Lung (tissue), 11 donors: ENCODE measurements at regions not wholly inside any gene's neighbourhood (a gene's known extent, or its start where the extent isn't known, plus 50 kb on each side); places are given as distances from the start of the nearest gene placed in this dataset.

Experiments
- ATAC-seq: fragments of 200-7000 bp; cut with Tn5 transposase; one replicate; pipeline ENCODE4 v1.9.1; 2020; ENCODE audit warnings: moderate number of reproducible peaks; ENCODE audit not compliant: insufficient read depth, low FRiP score
- DNase-seq, 3 donors: peaks; one replicate each; pipeline ENCODE4 v3.0.0-alpha.2; 2013 to 2017
- H3K27ac ChIP-seq, 2 donors: one replicate each; pipeline ENCODE4 v1.5.1; 2013; ENCODE audit warnings: mild to moderate bottlenecking in 2 of 2, moderate library complexity in 2 of 2, control low read depth in 1 of 2, inconsistent platforms in 1 of 2, low read depth in 1 of 2, low read length in 1 of 2
- H3K27me3 ChIP-seq, 3 donors: one replicate each; pipeline ENCODE4 v1.5.1; 2013; ENCODE audit warnings: low read length in 2 of 3; ENCODE audit not compliant: control insufficient read depth in 3 of 3, insufficient read depth in 3 of 3
- H3K36me3 ChIP-seq, 4 donors: one replicate each; pipeline ENCODE4 v1.5.1; 2013; ENCODE audit warnings: low read length in 4 of 4, mild to moderate bottlenecking in 1 of 4, moderate library complexity in 1 of 4; ENCODE audit not compliant: control insufficient read depth in 4 of 4, insufficient read depth in 4 of 4
- H3K4me1 ChIP-seq, 5 donors: one replicate each; pipeline ENCODE4 v1.5.1; 2013; ENCODE audit warnings: low read length in 5 of 5, mild to moderate bottlenecking in 2 of 5, moderate library complexity in 1 of 5; ENCODE audit not compliant: control insufficient read depth in 5 of 5, insufficient read depth in 5 of 5
- H3K4me3 ChIP-seq: one replicate; pipeline ENCODE4 v1.5.1; 2013; ENCODE audit warnings: mild to moderate bottlenecking, control low read depth, moderate library complexity
- H3K9ac ChIP-seq, 2 donors: one replicate each; pipeline ENCODE4 v1.5.1; 2013; ENCODE audit warnings: low read length in 2 of 2, control low read depth in 1 of 2; ENCODE audit not compliant: insufficient read depth in 1 of 2
- H3K9me3 ChIP-seq, 4 donors: one replicate each; pipeline ENCODE4 v1.5.1; 2013; ENCODE audit warnings: low read length in 3 of 4, mild to moderate bottlenecking in 1 of 4, moderate library complexity in 1 of 4; ENCODE audit not compliant: control insufficient read depth in 4 of 4, insufficient read depth in 3 of 4
- WGBS, 2 donors: extraction: QIAGEN DNeasy Blood & Tissue Kit; methylation state at CpG; one replicate each; pipeline ENCODE4 v1.1.7; 2013; 5-methylcytosine and 5-hydroxymethylcytosine counted together
- TF ChIP-seq, protein P1 (sequence below): IDR thresholded peaks from 2 replicates; pipeline ENCODE4 v1.5.1; 2012; ENCODE audit warnings: mild to moderate bottlenecking; ENCODE audit errors: control extremely low read depth, extremely low read depth
- donor health status: control.
- donor health status: control.
- donor health status: Bipolar disorder and iron deficiency.
- donor health status: healthy.
- donor health status: DM: yes; HTN: yes; CAD: no.

- Histone ChIP-seq H3K9ac (no peak overlapping the region), H3K4me1 (no peaks in the 10 kb centered on the region), H3K27ac (no peak overlapping the region), H3K36me3 (no peaks in the 10 kb centered on the region), H3K9me3 (peaks cover 0 to 18% (median 7%) of the 10 kb centered on the region in 4 donors), H3K4me3 (no peak overlapping the region), H3K27me3 (peaks cover 3 to 72% (median 65%) of the 10 kb centered on the region in 3 donors)
- 24 to 26% methylated on average over 15 of the region's 15 CpGs for WGBS, 2 donors
- DNase-seq (no peak), ATAC-seq (no peak)
- TF ChIP-seq, protein P1, sequence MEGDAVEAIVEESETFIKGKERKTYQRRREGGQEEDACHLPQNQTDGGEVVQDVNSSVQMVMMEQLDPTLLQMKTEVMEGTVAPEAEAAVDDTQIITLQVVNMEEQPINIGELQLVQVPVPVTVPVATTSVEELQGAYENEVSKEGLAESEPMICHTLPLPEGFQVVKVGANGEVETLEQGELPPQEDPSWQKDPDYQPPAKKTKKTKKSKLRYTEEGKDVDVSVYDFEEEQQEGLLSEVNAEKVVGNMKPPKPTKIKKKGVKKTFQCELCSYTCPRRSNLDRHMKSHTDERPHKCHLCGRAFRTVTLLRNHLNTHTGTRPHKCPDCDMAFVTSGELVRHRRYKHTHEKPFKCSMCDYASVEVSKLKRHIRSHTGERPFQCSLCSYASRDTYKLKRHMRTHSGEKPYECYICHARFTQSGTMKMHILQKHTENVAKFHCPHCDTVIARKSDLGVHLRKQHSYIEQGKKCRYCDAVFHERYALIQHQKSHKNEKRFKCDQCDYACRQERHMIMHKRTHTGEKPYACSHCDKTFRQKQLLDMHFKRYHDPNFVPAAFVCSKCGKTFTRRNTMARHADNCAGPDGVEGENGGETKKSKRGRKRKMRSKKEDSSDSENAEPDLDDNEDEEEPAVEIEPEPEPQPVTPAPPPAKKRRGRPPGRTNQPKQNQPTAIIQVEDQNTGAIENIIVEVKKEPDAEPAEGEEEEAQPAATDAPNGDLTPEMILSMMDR = no peak
These were observed 68.5 kb upstream of the ZNF184 start for GRCh38 chr6:27541212-27541932.

DNA sequence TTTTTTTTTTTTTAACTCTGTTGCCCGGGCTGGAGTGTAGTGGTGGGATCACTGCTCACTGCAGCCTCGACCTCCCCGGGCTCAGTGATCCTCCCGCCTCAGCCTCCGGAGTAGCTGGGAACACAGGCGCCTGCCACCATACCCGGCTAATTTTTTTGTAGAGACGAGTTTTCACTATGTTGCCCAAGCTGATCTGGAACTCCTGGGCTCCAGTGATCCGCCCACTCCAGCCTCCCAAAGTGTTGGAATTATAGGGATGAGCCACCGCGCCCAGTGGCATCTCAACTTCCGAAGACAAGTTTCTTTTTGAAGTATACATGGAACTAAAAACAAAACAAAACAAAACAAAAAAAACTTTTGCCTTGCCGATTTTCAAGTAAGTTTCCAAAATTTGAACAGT is 66.6 kb upstream of the ZNF184 start:
- Histone ChIP-seq H3K9ac (no peak overlapping the region), H3K27me3 (peaks cover 0 to 55% (median 47%) of the 10 kb centered on the region in 3 donors), H3K27ac (no peak overlapping the region), H3K4me3 (no peak overlapping the region), H3K4me1 (no peaks in the 10 kb centered on the region), H3K9me3 (peaks cover 0 to 14% (median 5%) of the 10 kb centered on the region in 4 donors), H3K36me3 (no peaks in the 10 kb centered on the region)
- DNase-seq = no peak
- TF ChIP-seq, protein P1 = no peak
- 65 to 77% methylated on average over 13 of the region's 13 CpGs for WGBS, 2 donors
- no peak for ATAC-seq

- WGBS, 2 donors = 62 to 73% methylated on average over 7 of the region's 7 CpGs
- TF ChIP-seq, protein P1 = no peak
- no peak for DNase-seq
- Histone ChIP-seq H3K9ac (no peak overlapping the region), H3K4me1 (no peaks in the 10 kb centered on the region), H3K4me3 (no peak overlapping the region), H3K36me3 (no peaks in the 10 kb centered on the region), H3K27ac (no peak overlapping the region), H3K9me3 (no peaks in the 10 kb centered on the region), H3K27me3 (peaks cover 5 to 27% (median 15%) of the 10 kb centered on the region in 3 donors)
- no peak for ATAC-seq
These were observed 60.1 kb upstream of the ZNF184 start for GRCh38 chr6:27532820-27533538.
